Colonic mucosa (tissue), 4 donors: ENCODE measurements at regions not wholly inside any gene's neighbourhood (a gene's known extent, or its start where the extent isn't known, plus 50 kb on each side); places are given as distances from the start of the nearest gene placed in this dataset.

Source experiments
- DNase-seq: peaks from one replicate; pipeline ENCODE4 v3.0.0-alpha.2; 2020
- H3K27ac ChIP-seq: fragments of 200-600 bp; one replicate; pipeline ENCODE4 v1.8.0; 2021
- H3K27me3 ChIP-seq: fragments of 200-600 bp; one replicate; pipeline ENCODE4 v1.8.0; 2021
- H3K36me3 ChIP-seq: fragments of 200-600 bp; one replicate; pipeline ENCODE4 v1.8.0; 2021
- H3K4me1 ChIP-seq: fragments of 200-600 bp; one replicate; pipeline ENCODE4 v1.8.0; 2021; ENCODE audit warnings: mild to moderate bottlenecking
- H3K4me3 ChIP-seq: fragments of 200-600 bp; one replicate; pipeline ENCODE4 v1.8.0; 2021
- H3K9ac ChIP-seq, 2 donors: one replicate each; pipeline ENCODE4 v1.7.0; 2013; ENCODE audit warnings: control low read depth in 2 of 2, low read depth in 2 of 2, low read length in 2 of 2
- H3K9me3 ChIP-seq: fragments of 200-600 bp; one replicate; pipeline ENCODE4 v1.8.0; 2021
- CTCF ChIP-seq: fragments of 200-600 bp; IDR thresholded peaks from one replicate; pipeline ENCODE4 v1.8.0; 2022; ENCODE audit warnings: antibody characterized with exemption, mild to moderate bottlenecking
- intact Hi-C: fragments of 100-400 bp; cut with DNase I; formaldehyde crosslinking; loops from one replicate; pipeline ENCODE4 v1.14.1; 2022
- donor health status: healthy.
- donor health status: DM: no; HTN: no; CAD: no.
- donor health status: DM: no; HTN: no; CAD: no.

GRCh38 chr1:88169939-88170338 lies 514.1 kb upstream of the PKN2 start:
- no peak for TF ChIP-seq CTCF
- Histone ChIP-seq H3K4me1 (no peaks in the 10 kb centered on the region), H3K27ac (no peak overlapping the region), H3K9me3 (no peaks in the 10 kb centered on the region), H3K9ac (no peak overlapping the region), H3K27me3 (no peaks in the 10 kb centered on the region), H3K4me3 (no peak overlapping the region), H3K36me3 (no peaks in the 10 kb centered on the region)
- intact Hi-C loops = no loop called here
- no peak for DNase-seq

- Histone ChIP-seq H3K9me3 (no peaks in the 10 kb centered on the region), H3K4me3 (no peak overlapping the region), H3K36me3 (no peaks in the 10 kb centered on the region), H3K4me1 (no peaks in the 10 kb centered on the region), H3K9ac (no peak overlapping the region), H3K27ac (peak overlapping the region; percentile 60), H3K27me3 (no peaks in the 10 kb centered on the region)
- DNase-seq = no peak
- intact Hi-C loops = no loop called here
- TF ChIP-seq CTCF = no peak
These were observed 508.9 kb upstream of the PKN2 start for GRCh38 chr1:88175120-88175630.

- peak overlapping the region; percentile 60 for H3K27ac ChIP-seq
- intact Hi-C loops = no loop called here
- H3K4me3 ChIP-seq = no peak overlapping the region
- H3K27me3 ChIP-seq = no peaks in the 10 kb centered on the region
- H3K9me3 ChIP-seq = no peaks in the 10 kb centered on the region
- TF ChIP-seq CTCF = no peak
- peak; percentile 61 for DNase-seq
- no peak overlapping the region for H3K9ac ChIP-seq
- no peaks in the 10 kb centered on the region for H3K4me1 ChIP-seq
- no peaks in the 10 kb centered on the region for H3K36me3 ChIP-seq
These were observed 508.3 kb upstream of the PKN2 start for GRCh38 chr1:88175631-88176226.

GRCh38 chr1:88179943-88180342 lies 504.1 kb upstream of the PKN2 start:
- no peak for TF ChIP-seq CTCF
- Histone ChIP-seq H3K36me3 (no peaks in the 10 kb centered on the region), H3K4me1 (no peaks in the 10 kb centered on the region), H3K9me3 (no peaks in the 10 kb centered on the region), H3K27ac (no peak overlapping the region), H3K9ac (no peak overlapping the region), H3K27me3 (no peaks in the 10 kb centered on the region), H3K4me3 (no peak overlapping the region)
- intact Hi-C loops = loop anchor here (5.0 kb wide), 1 partner anchor 122 kb away; no protein-coding TSS in a partner anchor
- no peak for DNase-seq

GRCh38 chr1:88180449-88181108 lies 503.5 kb upstream of the PKN2 start:
- Histone ChIP-seq H3K9ac (no peak overlapping the region), H3K36me3 (no peaks in the 10 kb centered on the region), H3K9me3 (no peaks in the 10 kb centered on the region), H3K4me1 (no peaks in the 10 kb centered on the region), H3K4me3 (no peak overlapping the region), H3K27me3 (no peaks in the 10 kb centered on the region), H3K27ac (no peak overlapping the region)
- intact Hi-C loops = loop anchor here (5.0 kb wide), 1 partner anchor 122 kb away; no protein-coding TSS in a partner anchor
- peak; percentile 89 for DNase-seq
- TF ChIP-seq CTCF = peak; percentile 94
